Activated CD4-positive, alpha-beta T cell treated with anti-CD3 and anti-CD28 coated beads, Interleukin-2, amount 10 ng/mL, durations not matched to agents 7 days and 5 days (primary cell): ENCODE measurements at regions not wholly inside any gene's neighbourhood (a gene's known extent, or its start where the extent isn't known, plus 50 kb on each side); places are given as distances from the start of the nearest gene placed in this dataset. TPM values are rescaled to one million over a fixed set of nuclear protein-coding genes. Genes with fewer than 3 reads are reported as not detected.

ENCODE experiments used
- microRNA-seq: library from miRNA; unstranded; fragments of <30 nt; microRNA quantifications from one replicate; pipeline ENCODE4 v1.2.0, GENCODE V29; 2021; ENCODE audit warnings: borderline microRNAs expressed, borderline replicate concordance

Small RNAs in the stretch of these regions (microRNA-seq; reads per million reads assigned to microRNA genes)
- gene MIR1302-4, result not detected
